ENCODE measurements at regions not wholly inside any gene's neighbourhood (a gene's known extent, or its start where the extent isn't known, plus 50 kb on each side); places are given as distances from the start of the nearest gene placed in this dataset.
"Not testable (repeated sequence)": the region's sequence is repeated elsewhere in the genome, so short reads cannot be mapped to it uniquely, and the experiment has no call there.

- no peak for DNase-seq
These were observed 237.5 kb upstream of the ANXA10 start for GRCh38 chr4:167854881-167855280.

DNA sequence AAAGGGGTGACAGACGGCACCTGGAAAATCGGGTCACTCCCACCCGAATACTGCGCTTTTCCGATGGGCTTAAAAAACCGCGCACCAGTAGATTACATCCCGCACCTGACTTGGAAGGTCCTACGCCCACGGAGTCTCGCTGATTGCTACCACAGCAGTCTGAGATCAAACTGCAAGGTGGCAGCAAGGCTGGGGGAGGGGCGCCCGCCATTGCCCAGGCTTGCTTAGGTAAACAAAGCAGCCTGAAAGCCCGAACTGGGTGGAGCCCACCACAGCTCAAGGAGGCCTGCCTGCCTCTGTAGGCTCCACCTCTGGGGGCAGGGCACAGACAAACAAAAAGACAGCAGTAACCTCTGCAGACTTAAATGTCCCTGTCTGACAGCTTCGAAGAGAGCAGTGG lies 234.2 kb upstream of the ANXA10 start:
- DNase-seq, result not testable (repeated sequence)

- DNase-seq, result no peak
These were observed 225.1 kb upstream of the ANXA10 start for GRCh38 chr4:167867191-167867590.

- no peak for DNase-seq
These were observed 224.2 kb upstream of the ANXA10 start for GRCh38 chr4:167868163-167868562.

DNA sequence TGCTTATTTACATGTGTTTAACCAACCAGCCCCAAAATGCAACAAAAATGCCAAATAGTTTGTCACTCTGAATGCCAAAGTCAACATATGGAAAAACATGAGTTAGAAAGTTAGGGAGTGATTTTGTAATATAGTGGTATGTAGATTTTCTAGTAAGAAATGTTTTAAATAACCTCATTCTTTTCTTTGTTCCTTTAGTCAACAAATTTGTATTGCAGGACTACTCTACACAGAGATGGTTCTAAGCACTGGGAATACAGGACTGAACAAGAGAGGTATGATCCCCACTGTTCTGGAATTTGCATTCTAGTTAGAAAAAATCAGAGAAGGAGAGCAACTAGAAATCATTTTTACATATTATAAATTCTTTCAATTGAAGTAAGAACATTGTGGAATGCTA lies 218.8 kb upstream of the ANXA10 start:
- DNase-seq, result no peak

- DNase-seq, result not testable (repeated sequence)
These were observed 216.2 kb upstream of the ANXA10 start for GRCh38 chr4:167876091-167876490.

DNA sequence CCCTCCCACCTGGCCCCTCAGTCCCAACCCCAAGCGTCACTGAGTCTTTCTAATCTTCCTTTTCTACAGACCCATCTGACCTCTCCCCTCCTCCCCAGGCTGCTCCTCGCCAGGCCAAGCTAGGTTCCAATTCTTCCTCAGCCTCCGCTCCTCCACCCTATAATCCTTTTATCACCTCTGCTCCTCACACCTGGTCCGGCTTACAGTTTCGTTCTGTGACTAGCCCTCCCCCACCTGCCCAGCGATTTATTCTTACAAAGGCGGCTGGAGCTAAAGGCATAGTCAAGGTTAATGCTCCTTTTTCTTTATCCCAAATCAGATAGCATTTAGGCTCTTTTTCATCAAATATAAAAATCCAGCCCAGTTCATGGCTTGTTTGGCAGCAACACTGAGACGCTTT lies 214.5 kb upstream of the ANXA10 start:
- DNase-seq, result not testable (repeated sequence)

DNA sequence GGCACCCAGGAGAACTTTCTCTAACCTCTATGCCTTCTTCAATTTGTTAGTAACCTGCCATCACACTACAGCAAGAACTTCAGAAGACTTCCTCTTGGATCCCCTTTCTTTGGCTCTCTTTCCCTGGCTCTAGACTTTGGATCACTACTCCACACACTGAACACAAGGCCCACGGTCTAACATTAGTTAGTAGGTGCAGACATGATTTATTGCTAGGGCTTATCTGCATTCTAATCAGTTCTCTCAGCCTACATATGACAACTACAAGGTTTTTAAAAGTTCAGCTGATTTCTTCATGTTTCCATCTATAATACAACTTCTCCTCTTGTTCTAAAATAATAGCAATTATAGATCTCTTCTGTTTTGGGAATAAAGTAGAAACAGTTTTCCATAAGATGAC lies 209.1 kb upstream of the ANXA10 start:
- DNase-seq, result no peak

DNA sequence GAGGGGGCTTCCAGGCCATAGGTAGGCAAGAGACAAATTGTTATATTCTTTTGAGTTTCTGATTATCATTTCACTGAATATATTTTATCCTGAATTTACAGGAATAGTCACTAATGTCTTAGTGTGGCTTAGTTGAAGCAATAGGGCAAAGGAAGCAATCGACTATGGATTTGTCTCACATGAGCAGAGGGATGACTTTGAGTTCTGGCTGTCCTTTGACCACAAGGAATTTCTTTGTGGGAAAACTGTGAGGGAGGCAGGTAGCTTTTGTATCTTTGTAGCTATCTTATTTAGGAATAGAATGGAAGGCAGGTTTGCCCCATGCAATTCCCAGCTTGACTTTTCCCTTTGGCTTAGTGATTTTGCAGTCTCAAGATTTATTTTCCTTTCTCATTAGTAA lies 207.3 kb upstream of the ANXA10 start:
- no peak for DNase-seq

GRCh38 chr4:167885872-167886271 lies 206.5 kb upstream of the ANXA10 start:
- DNase-seq, result no peak

GRCh38 chr4:167887726-167888125 lies 204.6 kb upstream of the ANXA10 start:
- DNase-seq, result no peak

DNA sequence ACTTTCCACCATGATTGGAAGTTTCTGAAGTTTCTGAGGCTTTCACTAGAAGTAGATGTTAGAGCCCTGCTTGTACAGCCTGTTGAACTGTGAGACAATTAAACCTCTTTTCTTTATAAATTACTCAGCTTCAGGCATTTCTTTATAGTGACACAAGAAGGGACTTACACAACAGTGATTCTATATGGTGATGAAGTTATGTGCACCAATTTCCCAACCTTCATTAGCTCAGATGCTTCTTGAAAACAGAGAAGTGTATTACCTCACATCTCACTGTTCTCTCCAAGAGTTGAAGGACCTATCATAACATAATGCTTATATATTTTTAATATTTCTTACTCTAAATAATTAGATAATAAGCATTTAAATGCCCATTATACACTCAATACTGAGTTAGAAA lies 202.1 kb upstream of the ANXA10 start:
- no peak for DNase-seq

DNA sequence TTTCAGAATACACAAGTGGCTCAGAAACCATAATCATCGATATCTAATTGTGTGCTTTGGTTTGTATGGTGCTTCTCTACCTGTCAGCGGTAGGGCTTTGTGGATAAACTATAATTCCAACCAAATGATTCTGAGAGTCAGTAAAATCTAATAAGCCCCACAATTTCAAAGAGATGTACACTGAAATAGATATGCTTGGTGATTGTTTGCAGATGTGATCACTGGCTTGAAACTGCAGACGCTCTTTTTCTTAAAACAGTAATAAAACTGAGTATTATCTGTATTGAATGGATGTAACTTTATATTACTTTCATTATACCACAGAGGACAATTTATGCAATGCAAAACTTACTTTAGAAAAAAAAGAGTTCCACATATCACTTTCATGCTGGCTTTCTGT lies 198.8 kb upstream of the ANXA10 start:
- DNase-seq, result no peak

- not testable (repeated sequence) for DNase-seq
These were observed 196.1 kb upstream of the ANXA10 start for GRCh38 chr4:167896260-167896659.

GRCh38 chr4:167897116-167897515 lies 195.2 kb upstream of the ANXA10 start:
- DNase-seq, result no peak

DNA sequence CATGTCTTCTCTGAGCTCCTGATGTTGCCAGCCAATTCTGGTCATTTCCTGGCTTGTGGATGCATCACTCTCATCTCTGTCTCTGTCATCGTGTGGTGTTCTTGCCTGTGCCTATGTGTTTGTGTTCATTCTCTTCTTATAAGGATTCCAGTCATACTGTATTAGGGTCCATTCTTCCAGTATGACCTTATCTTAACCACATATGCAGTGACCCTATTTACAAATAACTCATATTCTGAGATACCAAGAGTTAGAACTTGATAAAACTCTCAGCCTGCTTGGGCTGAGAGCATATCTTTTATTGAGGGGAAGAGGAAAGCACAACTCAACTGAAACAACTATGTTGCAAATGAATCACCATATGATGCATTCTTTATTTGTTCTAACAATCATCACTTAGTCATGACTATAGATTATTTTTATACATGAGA lies 189.0 kb upstream of the ANXA10 start:
- DNase-seq, result no peak

- no peak for DNase-seq
These were observed 185.5 kb upstream of the ANXA10 start for GRCh38 chr4:167906851-167907250.

- DNase-seq, result no peak
These were observed 183.5 kb upstream of the ANXA10 start for GRCh38 chr4:167908816-167909215.

- not testable (repeated sequence) for DNase-seq
These were observed 179.8 kb upstream of the ANXA10 start for GRCh38 chr4:167912535-167912934.

GRCh38 chr4:167918077-167918476 lies 174.3 kb upstream of the ANXA10 start:
- DNase-seq, result no peak

DNA sequence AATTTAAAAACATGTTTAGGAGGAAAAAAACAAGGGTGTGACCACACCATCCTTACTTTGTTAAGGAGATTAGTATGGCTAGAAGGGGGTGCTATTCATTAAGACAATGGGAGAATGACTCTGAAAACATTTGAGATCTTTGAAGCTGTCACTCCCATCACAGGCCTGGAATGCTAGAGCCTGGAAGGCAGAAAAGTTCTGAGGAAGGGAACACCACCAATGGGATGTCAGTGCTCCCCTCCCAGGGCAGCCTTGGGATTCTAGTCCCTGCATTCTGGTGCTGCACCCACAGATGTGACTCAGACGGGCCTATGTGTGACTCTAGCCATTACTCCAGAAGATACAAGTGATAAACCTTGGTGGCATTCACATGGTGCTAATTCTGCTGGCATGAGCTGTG lies 162.2 kb upstream of the ANXA10 start:
- no peak for DNase-seq

DNA sequence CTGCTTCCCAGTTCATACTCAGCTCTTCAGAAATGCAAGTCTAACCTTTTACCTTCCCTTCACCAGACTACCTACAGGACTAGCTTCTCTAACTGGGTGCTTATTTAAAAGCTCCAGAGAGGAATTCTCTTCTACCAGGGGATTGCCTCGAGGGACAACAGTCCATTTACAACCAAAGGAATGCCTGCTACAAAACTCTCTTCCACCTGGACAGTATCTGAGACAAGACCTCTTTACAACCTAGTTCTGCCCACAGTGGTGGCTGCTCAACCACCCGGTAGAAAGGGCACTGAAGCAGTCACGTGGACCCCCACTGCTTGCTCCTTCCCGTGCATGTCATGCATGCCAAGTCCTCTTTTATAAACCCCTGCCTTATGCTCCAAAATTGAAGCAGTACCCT lies 158.1 kb upstream of the ANXA10 start:
- DNase-seq, result no peak

DNA sequence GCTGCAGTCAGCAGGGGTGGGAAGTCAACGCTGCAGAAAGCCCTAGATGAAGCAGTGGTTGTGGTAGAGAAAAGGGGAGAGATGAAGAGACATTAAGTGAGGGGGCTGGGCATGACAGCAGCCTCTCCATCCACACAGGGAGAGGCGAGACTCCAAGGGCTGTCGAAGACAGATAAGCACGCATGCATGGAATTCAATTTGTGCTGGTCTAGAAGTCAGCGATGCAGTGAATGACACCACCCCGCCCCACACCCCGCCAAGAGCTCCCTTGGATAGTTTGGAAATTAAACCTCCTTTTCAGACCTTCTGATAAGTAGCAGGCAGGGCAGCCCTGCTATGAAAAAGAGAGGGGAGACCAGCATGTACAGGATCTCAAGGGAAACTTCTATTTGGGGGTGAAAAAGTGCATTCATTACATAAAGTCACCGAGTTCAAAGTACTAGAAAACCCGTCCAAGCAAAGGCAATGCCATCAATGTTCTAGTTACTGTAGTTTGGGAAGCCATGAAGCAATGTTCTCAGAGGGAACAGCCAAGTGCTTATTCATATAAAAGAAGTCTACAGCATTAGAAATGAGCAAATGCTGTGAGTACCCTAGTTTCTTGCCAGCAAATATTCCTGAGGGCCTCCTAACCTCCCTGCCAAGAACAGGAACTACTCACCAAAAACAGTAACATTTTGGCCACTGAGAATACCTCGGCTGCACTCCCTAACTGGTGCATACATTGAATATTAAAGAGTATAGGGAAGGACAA lies 152.3 kb upstream of the ANXA10 start:
- DNase-seq, result no peak

DNA sequence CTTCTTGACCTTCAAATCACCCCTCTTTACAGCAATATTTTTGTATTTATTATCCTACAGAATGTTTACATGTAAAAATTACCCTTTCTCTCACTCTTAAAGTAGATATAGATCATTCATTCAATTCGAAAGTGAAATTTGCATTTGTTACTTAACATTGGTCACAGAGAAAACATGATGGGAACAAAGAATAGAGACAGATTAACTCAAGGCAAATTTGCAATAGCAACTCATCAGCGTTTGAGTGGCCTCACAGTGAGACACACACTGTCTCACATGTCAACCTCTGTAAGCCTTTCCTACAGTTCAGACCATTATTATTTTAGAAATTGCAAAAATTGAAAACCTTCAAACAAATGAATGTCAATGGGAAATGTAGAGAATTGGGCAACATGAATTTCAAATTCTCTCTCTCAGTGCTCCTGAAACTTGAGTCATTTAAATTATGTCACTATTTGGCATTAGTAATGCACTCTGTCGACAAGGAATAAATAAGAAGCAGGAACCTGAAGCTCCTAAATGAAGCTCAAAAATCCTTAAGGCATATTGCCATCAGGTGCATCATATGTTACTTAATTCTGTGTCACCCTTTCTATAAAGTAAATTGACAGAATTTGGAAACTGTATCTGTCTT lies 148.3 kb upstream of the ANXA10 start:
- DNase-seq, result no peak

DNA sequence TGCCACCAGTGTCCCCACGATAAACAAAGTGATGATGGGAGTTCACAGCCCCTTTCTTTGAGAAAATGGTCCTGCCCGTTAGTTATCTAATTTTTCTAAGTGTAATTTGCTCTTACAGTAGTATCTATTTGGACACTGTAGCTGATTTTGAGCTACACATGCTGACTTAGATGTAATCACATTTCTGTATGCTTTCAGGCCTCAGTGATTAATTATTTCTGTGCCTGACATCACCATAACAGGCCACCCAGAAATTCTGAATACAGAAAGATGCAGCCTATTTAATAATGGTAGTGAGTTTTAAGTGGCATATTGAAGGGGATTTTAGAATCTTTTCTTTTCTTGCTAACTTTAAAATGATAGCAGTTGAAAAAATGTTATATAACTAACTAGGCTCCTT lies 147.6 kb upstream of the ANXA10 start:
- no peak for DNase-seq

All from stimulated activated CD4-positive, alpha-beta T cell treated with anti-CD3 and anti-CD28 coated beads, Interleukin-4, amount 100 ng/mL, for 1 hour (primary cell).